ENCODE measurements at regions not wholly inside any gene's neighbourhood (a gene's known extent, or its start where the extent isn't known, plus 50 kb on each side); places are given as distances from the start of the nearest gene placed in this dataset.
"Not testable (repeated sequence)": the region's sequence is repeated elsewhere in the genome, so short reads cannot be mapped to it uniquely, and the experiment has no call there.

DNA sequence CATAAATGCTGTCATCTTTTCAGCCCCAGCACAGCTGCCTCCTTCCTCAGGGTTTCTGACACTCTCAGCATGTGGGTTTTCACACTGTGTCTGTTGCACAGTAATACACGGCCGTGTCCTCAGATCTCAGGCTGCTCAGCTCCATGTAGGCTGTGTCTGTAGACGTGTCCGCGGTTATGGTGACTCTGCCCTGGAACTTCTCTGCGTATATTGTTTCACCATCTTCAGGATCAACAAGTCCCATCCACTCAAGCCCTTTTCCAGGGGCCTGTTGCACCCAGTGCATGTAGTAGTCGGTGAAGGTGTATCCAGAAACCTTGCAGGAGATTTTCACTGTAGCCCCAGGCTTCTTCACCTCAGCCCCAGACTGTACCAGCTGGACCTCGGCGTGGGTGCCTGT, 1210.6 kb downstream of the TMEM121 start:
- DNase-seq (ENCODE audit: low read depth), result no peak
- TF ChIP-seq CTCF (IDR thresholded peaks at IDR 0.05; ENCODE audit: control insufficient read depth, extremely low read depth, insufficient read depth), result no peak
- no peak overlapping the region for H3K4me3 ChIP-seq (ENCODE audit: low read depth, low read length)

DNA sequence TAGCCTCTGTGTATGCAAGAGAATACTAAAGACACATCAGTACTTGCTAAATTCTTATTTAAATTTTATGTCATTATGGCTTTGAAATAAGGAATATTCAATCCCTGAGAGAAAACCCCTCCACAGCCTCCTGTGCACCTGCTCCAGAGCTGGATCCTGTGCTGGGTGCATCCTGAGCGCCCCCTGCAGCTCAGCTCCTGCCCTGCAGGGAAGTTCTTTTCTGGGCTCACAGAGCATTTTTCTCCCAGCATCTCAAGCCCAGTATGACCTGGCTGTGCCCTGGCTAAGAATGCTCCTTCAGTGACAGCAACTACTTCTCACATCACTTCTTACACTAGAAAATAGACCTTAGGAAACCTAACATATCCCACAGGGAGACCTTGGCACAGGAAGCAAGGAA, 1211.7 kb downstream of the TMEM121 start:
- H3K4me3 ChIP-seq (ENCODE audit: low read depth, low read length), result no peak overlapping the region
- TF ChIP-seq CTCF (IDR thresholded peaks at IDR 0.05; ENCODE audit: control insufficient read depth, extremely low read depth, insufficient read depth), result no peak
- DNase-seq (ENCODE audit: low read depth), result no peak

GRCh38 chr14:106738598-106739258, 1212.3 kb downstream of the TMEM121 start:
- DNase-seq (ENCODE audit: low read depth); H3K4me3 ChIP-seq (ENCODE audit: low read depth, low read length): not testable (repeated sequence)

- H3K4me3 ChIP-seq (ENCODE audit: low read depth, low read length); DNase-seq (ENCODE audit: low read depth): not testable (repeated sequence)
These were observed 1214.9 kb downstream of the TMEM121 start for GRCh38 chr14:106741086-106741827.

DNA sequence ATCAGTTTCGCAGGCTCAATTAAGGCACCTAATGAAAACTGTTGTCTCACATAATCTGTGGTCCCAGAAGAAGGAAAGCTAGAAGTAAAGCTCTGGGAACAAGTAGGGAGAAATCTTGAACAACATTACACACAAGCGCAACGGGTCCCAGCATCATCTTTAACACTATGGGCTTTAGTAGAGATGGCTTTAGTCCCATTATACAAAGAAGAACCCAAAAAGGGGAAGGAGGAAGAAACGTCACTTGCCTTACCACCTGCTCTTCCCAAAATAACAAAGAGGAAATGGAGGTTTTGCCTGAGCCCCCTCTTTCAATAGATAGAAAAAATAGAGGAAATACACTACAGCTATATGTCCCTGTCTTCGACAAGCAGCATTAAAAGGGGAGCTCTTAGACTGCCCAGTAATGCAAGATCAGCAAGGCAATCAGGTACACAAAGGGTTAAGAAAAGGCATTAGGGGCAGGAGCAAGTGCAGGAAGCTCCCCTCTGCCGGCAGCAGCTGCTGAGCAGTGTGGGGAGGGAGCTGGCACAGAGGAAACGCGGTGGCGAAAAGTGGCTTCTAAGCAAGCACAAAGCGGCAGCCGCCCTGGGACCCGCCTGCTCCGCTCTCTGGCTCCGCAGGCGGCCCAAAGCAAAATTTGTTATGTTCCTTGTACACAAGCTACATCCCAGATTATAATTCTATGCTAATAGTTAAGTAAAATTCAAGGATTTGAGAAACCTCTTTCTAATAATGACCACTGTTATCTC, 1218.8 kb downstream of the TMEM121 start:
- not testable (repeated sequence) for DNase-seq (ENCODE audit: low read depth); H3K4me3 ChIP-seq (ENCODE audit: low read depth, low read length)

DNA sequence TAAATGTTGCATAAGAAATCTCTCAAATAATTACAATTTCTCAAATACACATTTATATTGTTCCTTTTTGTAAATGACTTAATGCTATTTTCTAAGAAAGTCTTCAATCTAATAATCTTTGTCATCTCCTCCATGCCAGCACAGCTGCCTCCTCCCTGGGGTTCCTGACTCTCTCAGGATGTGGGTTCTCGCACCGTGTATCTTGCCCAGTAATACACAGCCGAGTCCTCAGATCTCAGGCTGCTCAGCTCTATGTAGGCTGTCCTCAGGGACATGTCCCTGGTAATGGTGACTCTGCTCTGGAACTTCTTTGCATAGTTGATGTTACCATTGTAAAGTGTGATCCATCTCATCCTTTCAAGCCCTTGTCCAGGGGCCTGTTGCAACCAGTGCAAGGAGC, 1223.7 kb downstream of the TMEM121 start:
- not testable (repeated sequence) for DNase-seq (ENCODE audit: low read depth); H3K4me3 ChIP-seq (ENCODE audit: low read depth, low read length)

DNA sequence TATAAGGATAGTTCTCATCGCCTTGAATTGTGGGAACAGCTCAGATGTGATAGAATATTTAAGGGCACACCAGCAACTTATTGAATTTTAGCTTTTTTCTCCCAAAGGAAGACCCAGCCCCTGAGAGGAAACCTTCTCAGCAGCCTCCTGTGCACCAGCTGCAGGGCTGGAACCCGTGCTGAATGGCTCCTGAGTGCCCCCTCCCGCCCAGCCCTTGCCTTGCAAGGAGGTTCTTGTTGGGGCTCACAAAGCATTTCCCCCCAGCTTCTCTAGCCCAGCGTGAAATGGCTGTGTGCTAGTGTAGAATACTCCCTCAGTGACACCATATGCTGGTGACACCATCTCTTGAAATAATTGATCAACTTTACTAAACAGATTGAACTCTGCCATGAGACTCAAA, 1227.4 kb downstream of the TMEM121 start:
- not testable (repeated sequence) for H3K4me3 ChIP-seq (ENCODE audit: low read depth, low read length); DNase-seq (ENCODE audit: low read depth)

- DNase-seq (ENCODE audit: low read depth); H3K4me3 ChIP-seq (ENCODE audit: low read depth, low read length): not testable (repeated sequence)
These were observed 1231.1 kb downstream of the TMEM121 start for GRCh38 chr14:106757444-106757843.

DNA sequence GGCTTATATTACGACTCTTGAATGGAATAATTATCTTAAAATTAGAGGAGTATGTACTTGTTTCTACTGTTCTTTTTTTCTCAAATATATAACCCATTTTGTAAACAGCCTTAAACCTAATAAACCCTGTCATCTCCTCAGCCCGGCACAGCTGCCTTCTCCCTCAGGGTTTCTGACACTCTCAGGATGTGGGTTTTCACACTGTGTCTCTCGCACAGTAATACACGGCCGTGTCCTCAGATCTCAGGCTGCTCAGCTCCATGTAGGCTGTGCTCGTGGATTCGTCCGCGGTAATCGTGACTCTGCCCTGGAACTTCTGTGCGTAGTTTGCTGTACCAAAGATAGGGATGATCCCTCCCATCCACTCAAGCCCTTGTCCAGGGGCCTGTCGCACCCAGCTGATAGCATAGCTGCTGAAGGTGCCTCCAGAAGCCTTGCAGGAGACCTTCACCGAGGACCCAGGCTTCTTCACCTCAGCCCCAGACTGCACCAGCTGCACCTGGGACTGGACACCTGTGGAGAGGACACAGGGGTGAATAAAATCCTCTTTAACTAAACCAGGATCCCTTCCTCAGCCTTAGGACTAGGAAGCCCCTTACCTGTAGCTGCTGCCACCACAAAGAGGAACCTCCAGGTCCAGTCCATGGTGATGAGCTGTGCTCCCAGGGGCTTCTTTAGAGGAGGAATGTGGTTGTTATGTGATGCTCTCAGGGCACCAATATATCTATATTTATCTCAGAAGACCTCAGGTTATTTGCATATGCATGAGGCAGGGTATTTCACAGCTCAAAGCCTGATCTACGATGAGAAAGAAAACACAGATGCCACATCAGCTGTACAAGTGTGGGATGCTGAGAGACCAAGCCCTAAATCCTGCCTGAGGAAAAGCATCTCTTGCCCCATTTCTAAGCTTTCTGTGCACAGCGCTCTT, 1235.8 kb downstream of the TMEM121 start:
- not testable (repeated sequence) for H3K4me3 ChIP-seq (ENCODE audit: low read depth, low read length); DNase-seq (ENCODE audit: low read depth)

- DNase-seq (ENCODE audit: low read depth); H3K4me3 ChIP-seq (ENCODE audit: low read depth, low read length): not testable (repeated sequence)
- peak; percentile 39 for TF ChIP-seq CTCF (IDR thresholded peaks at IDR 0.05; ENCODE audit: control insufficient read depth, extremely low read depth, insufficient read depth)
These were observed 1238.6 kb downstream of the TMEM121 start for GRCh38 chr14:106764968-106765369.
